Naive thymus-derived CD8-positive, alpha-beta T cell (primary cell): ENCODE measurements at regions not wholly inside any gene's neighbourhood (a gene's known extent, or its start where the extent isn't known, plus 50 kb on each side); places are given as distances from the start of the nearest gene placed in this dataset.
"Not testable (repeated sequence)": the region's sequence is repeated elsewhere in the genome, so short reads cannot be mapped to it uniquely, and the experiment has no call there.

Experiments
- ATAC-seq, 2 donors: fragments of 150-1000 bp; cut with Tn5 transposase in 1 of 2; sonication (Bioruptor Pico), chemical (Tn5 transposase) in 1 of 2; 1 replicate in 1 of 2; 2 replicates in 1 of 2; pipeline ENCODE4 v1.10.0; 2021; ENCODE audit warnings: mild to moderate bottlenecking in 2 of 2, moderate library complexity in 2 of 2
- POLR2A ChIA-PET: fragments of 350-600 bp; sonication (Branson Sonifier 250); formaldehyde crosslinking; loops from one replicate; lab custom pipeline; 2021; ENCODE audit warnings: antibody characterized with exemption; lab: Charles Lee
- DNase-seq, 10 donors: peaks; one replicate each; pipeline versions ENCODE4 v3.0.0 to v3.0.0-alpha.2; 2020 to 2022
- H3K27ac Mint-ChIP-seq, 10 donors: one replicate each; pipeline ENCODE4 v1.8.0; 2020 to 2022; ENCODE audit warnings: mild to moderate bottlenecking in 10 of 10, mixed read lengths in 10 of 10, moderate library complexity in 4 of 10, inconsistent platforms in 1 of 10
- H3K27me3 Mint-ChIP-seq, 5 donors: one replicate each; pipeline ENCODE4 v1.8.0; 2021 to 2022; ENCODE audit warnings: mixed read lengths in 5 of 5
- H3K36me3 Mint-ChIP-seq, 3 donors: one replicate each; pipeline ENCODE4 v1.8.0; 2020 to 2022; ENCODE audit warnings: mixed read lengths in 3 of 3, mild to moderate bottlenecking in 2 of 3, inconsistent platforms in 1 of 3
- H3K4me1 Mint-ChIP-seq, 4 donors: one replicate each; pipeline ENCODE4 v1.8.0; 2021 to 2022; ENCODE audit warnings: mixed read lengths in 4 of 4
- H3K4me3 Mint-ChIP-seq, 10 donors: one replicate each; pipeline ENCODE4 v1.8.0; 2020 to 2022; ENCODE audit warnings: mild to moderate bottlenecking in 10 of 10, mixed read lengths in 10 of 10, moderate library complexity in 6 of 10, inconsistent platforms in 1 of 10
- H3K9me3 Mint-ChIP-seq, 9 donors: one replicate each; pipeline ENCODE4 v1.8.0; 2020 to 2022; ENCODE audit warnings: mixed read lengths in 9 of 9, mild to moderate bottlenecking in 3 of 9, inconsistent platforms in 1 of 9, moderate library complexity in 1 of 9

DNA sequence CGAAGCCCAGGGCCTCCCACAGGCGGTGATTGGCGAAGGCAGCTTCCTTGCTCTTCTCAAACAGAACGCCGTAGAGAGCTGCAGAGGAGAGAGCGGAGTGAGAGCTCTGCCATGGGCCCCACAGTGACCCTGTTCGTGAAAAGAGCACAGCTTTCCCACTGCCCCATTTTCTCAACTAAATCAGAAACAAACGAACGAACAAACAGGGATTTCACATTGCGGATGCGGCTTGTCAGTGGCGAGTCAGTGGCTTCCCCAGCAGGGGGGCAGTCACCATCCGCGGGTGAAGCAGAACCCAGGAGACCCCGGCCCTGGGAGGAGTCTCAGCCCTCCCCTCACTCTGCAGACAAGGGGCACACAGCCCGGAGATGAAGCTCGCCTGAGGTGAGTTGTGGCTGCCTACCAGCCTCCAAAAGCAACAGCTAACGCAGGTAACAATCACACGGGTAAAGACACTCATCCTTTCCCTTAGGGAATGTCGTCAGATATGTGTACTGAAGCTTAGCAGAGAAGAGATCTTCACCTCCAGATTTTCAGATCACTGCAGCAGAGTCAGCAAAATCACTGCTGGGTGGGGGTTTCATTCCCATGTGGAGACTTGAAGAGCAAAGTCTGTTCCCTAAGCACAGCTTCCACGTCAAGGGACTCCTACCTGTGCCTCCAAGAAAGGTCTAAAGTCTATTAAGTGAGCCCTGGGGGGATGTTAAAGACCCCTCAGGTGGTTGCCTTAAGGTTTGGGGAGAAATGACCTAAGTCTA is 51.2 kb upstream of the GPR31 start:
- Mint-ChIP-seq H3K9me3 (no peaks in the 10 kb centered on the region), H3K4me1 (peaks cover 0 to 5% (median 0%) of the 10 kb centered on the region in 4 donors), H3K4me3 (no peak overlapping the region), H3K27me3 (peaks cover 4 to 15% (median 8%) of the 10 kb centered on the region in 5 donors), H3K27ac (no peak overlapping the region), H3K36me3 (no peaks in the 10 kb centered on the region)
- DNase-seq (no peak), ATAC-seq (no peak)
- POLR2A ChIA-PET: no interaction called here

DNA sequence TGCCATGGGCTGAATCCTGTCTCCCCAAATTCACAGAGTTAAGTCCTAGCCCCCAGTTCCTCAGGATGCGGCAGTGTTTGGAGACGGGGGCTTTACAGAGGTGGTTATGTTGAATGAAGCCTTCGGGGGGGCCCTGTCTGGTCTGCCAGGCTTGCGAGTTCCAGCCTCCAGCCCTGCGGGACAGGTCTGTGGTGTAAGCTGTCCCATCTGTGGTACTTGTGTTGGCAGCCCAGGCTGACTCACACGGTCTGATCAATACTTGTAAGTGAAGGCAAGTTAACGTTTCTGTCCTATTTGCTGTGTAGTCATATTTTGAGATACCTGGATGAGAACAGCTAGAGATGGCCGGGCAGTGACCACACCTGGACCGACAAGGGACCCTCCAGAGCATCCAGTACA is 51.8 kb upstream of the GPR31 start:
- Mint-ChIP-seq H3K36me3 (no peaks in the 10 kb centered on the region), H3K4me3 (no peak overlapping the region), H3K4me1 (peaks cover 0 to 5% (median 0%) of the 10 kb centered on the region in 4 donors), H3K27ac (no peak overlapping the region), H3K27me3 (peaks cover 4 to 15% (median 8%) of the 10 kb centered on the region in 5 donors), H3K9me3 (no peaks in the 10 kb centered on the region)
- ATAC-seq (no peak), DNase-seq (no peak)
- POLR2A ChIA-PET: no interaction called here

- Mint-ChIP-seq H3K4me3 (no peak overlapping the region), H3K4me1 (peaks cover 0 to 5% (median 0%) of the 10 kb centered on the region in 4 donors), H3K27me3 (peaks cover 3 to 15% (median 8%) of the 10 kb centered on the region in 5 donors), H3K27ac (no peak overlapping the region), H3K9me3 (no peaks in the 10 kb centered on the region), H3K36me3 (no peaks in the 10 kb centered on the region)
- no peak for DNase-seq
- ATAC-seq: no peak
- POLR2A ChIA-PET: no interaction called here
These were observed 52.9 kb upstream of the GPR31 start for GRCh38 chr6:167210375-167211294.

GRCh38 chr6:167211295-167211648 is 53.5 kb upstream of the GPR31 start:
- POLR2A ChIA-PET: no interaction called here
- H3K4me1 Mint-ChIP-seq: peaks cover 0 to 5% (median 0%) of the 10 kb centered on the region in 4 donors
- no peaks in the 10 kb centered on the region for H3K36me3 Mint-ChIP-seq
- DNase-seq: no peak
- H3K9me3 Mint-ChIP-seq: no peaks in the 10 kb centered on the region
- H3K27ac Mint-ChIP-seq: no peak overlapping the region
- peaks cover 2 to 11% (median 8%) of the 10 kb centered on the region in 5 donors for H3K27me3 Mint-ChIP-seq
- no peak overlapping the region for H3K4me3 Mint-ChIP-seq
- ATAC-seq: no peak

DNA sequence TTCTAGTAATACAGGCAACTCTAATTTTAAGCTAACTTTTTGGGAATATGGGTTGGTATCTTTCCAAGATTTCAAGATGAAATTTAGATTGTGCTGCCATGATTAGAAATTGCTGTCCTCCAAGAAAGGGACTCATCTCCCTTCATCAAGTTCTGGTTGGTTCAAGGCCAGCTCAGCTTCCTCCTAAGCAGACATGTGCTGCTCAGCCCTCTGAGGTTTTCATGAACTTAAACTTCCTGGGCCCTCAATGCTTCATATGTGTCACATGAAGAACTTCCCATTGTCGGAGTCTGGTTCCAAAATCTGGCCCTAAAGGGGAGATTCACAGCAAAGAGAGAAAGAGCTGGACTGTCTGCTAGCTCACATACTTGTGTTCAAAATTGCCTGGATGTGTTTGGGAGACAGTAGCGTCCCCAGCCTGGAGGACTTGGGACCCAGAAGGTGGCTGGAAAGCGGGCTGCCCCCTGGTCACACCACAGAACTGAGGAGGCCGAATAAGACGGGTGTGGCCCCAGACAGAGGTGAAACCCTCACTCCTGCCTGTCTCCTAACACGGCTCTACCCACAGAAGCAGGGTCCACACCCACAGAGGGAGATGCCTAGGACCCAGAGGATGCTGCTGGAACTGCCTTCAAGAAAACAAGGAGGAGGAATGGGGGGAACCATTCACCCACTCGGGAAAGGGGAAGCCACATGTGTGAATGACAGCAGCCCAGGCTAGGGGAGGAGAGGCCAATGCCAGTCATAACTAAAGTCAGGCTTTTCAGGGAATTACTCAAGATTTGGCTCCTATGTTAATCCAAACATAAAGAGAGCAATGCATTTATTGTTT is 54.3 kb upstream of the GPR31 start:
- H3K4me3 Mint-ChIP-seq: no peak overlapping the region
- POLR2A ChIA-PET: no interaction called here

GRCh38 chr6:167212713-167213005 is 54.9 kb upstream of the GPR31 start:
- Mint-ChIP-seq H3K4me3 (no peak overlapping the region), H3K9me3 (no peaks in the 10 kb centered on the region), H3K4me1 (no peaks in the 10 kb centered on the region), H3K27ac (no peak overlapping the region), H3K36me3 (no peaks in the 10 kb centered on the region), H3K27me3 (peaks cover 0 to 5% (median 0%) of the 10 kb centered on the region in 5 donors)
- POLR2A ChIA-PET: no interaction called here
- DNase-seq (no peak), ATAC-seq (no peak)

More for the DNA sequence above, 54.3 kb upstream of the GPR31 start:
- peaks cover 0 to 4% (median under 1%) of the 10 kb centered on the region in 5 donors for H3K27me3 Mint-ChIP-seq
- DNase-seq: no peak
- no peaks in the 10 kb centered on the region for H3K9me3 Mint-ChIP-seq
- ATAC-seq: no peak
- no peaks in the 10 kb centered on the region for H3K36me3 Mint-ChIP-seq
- peaks cover 0 to 2% (median 0%) of the 10 kb centered on the region in 4 donors for H3K4me1 Mint-ChIP-seq
- no peak overlapping the region for H3K27ac Mint-ChIP-seq

DNA sequence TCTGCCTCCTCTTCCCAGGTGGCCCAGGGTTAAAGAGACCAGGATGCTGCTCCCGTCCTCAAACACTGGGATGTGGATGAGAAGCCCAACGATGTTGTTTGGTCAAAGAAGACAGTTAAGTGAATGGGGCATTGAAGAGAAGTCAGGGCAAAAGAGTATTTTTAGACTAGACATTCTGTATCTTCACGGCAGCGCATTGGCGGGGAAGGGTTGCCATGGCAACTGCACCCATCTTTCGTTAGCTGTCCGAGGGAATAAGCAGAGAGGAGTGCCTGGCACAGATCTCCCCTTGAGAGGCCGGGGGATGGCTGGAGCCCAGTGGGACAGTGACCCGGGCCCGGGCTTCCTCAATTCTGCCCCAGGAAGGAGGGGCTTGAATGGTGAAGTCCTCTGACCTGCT is 56.4 kb upstream of the GPR31 start:
- Mint-ChIP-seq H3K4me1 (peaks cover 0 to 3% (median 1%) of the 10 kb centered on the region in 4 donors), H3K9me3 (no peaks in the 10 kb centered on the region), H3K36me3 (no peaks in the 10 kb centered on the region), H3K27me3 (peaks cover 0 to 3% (median 0%) of the 10 kb centered on the region in 5 donors), H3K27ac (peak overlapping the region in 1 of 10 donors; percentile 4), H3K4me3 (no peak overlapping the region)
- ATAC-seq: no peak
- POLR2A ChIA-PET: no interaction called here
- DNase-seq: no peak

DNA sequence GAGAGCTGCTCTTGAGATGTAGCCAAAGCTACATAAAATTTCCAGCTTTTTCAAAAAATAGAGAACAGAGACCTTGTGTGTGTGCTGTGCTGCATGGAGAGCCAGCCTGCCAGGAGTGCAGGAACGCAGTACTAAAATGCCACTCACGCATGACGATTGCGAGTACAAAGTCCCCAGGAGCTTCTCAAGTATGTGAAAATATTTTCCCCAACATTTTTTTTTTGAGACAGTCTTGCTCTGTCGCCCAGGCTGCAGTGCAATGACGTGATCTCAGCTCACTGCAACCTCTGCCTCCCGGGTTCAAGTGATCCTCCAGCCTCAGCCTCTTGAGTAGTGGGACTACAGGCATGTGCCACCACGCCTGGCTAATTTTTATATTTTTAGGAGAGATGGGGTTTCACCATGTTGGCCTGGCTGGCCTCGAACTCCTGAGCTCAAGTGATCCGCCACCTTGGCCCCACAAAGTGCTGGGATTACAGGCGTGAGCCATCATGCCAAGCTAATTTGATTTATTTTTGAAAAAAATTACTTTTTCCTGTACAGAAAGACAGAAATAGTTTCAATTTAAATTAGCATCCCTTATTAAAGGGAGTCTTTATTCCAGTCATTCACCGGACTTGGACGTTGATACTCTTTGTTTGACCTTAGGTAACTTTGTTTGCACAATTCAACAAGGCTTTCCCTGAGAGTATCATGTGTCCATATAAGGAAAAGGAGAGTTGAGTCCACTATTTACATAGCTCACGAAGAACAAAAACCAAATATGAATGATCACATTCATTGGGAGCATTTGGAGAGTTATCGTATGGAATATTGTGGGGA is 57.9 kb upstream of the GPR31 start:
- DNase-seq, H3K36me3 Mint-ChIP-seq, POLR2A ChIA-PET, H3K9me3 Mint-ChIP-seq, ATAC-seq, H3K4me3 Mint-ChIP-seq, H3K27ac Mint-ChIP-seq, H3K4me1 Mint-ChIP-seq, H3K27me3 Mint-ChIP-seq: not testable (repeated sequence)

- H3K4me1 Mint-ChIP-seq, H3K4me3 Mint-ChIP-seq, H3K27me3 Mint-ChIP-seq, POLR2A ChIA-PET, H3K36me3 Mint-ChIP-seq, ATAC-seq, H3K27ac Mint-ChIP-seq, H3K9me3 Mint-ChIP-seq, DNase-seq: not testable (repeated sequence)
These were observed 58.7 kb upstream of the GPR31 start for GRCh38 chr6:167216390-167217050.

DNA sequence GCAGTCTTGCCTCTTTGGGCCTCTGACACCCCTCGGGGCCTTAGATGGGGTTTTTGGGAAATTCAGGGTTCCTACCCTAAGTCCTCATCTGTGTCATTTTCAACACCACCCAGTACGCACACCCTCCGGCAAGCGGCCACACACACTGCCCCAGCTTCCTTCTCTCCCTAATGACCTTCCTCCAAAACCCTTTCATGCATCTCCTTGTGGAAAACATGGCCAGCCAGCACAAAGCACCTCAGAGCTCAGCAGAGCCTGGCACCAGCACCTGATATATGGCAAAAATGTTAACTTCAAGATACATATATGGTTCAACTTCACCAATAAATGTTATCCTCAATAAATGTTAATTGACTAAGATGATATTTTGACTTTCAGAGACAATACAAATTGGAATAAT is 59.3 kb upstream of the GPR31 start:
- H3K4me3 Mint-ChIP-seq, H3K9me3 Mint-ChIP-seq, POLR2A ChIA-PET: not testable (repeated sequence)

GRCh38 chr6:167217951-167218759 is 60.4 kb upstream of the GPR31 start:
- ATAC-seq (peak; percentile 75 to 79), DNase-seq (peak in 7 of 10 donors; percentile 5 to 37 (median 27))
- H3K27me3 Mint-ChIP-seq, H3K4me3 Mint-ChIP-seq, POLR2A ChIA-PET, H3K4me1 Mint-ChIP-seq, H3K27ac Mint-ChIP-seq, H3K9me3 Mint-ChIP-seq, H3K36me3 Mint-ChIP-seq: not testable (repeated sequence)

More for the DNA sequence above, 59.3 kb upstream of the GPR31 start:
- not testable (repeated sequence) for H3K36me3 Mint-ChIP-seq, DNase-seq, H3K27ac Mint-ChIP-seq, H3K27me3 Mint-ChIP-seq, H3K4me1 Mint-ChIP-seq, ATAC-seq
